ENCODE measurements at regions not wholly inside any gene's neighbourhood (a gene's known extent, or its start where the extent isn't known, plus 50 kb on each side); places are given as distances from the start of the nearest gene placed in this dataset.

DNA sequence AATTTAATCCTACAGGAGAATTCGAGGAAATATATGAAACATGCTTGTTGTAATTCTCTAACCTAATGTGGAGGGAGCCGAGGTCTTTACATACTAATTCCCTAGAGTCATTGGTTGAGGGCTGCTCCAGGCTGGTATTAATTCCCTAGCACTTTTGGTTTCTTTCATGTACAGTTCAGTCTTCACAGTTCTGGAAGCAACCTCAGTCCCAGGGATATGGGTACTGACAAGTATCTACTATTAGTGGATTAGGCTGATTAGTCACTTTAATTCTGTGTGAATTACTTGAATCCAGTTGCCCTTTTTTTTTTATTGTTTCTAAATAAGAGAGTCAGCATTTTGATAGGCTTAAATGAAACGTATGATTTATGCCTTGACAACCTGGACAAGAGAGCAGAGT is 172.3 kb upstream of the HTR2A start:
- H3K9me3 Mint-ChIP-seq: peaks cover 4% of the 10 kb centered on the region
- H3K27ac ChIP-seq (ENCODE audit: low read depth in 1 of 2, low read length in 2 of 2): no peak overlapping the region
- ChIA-PET POLR2A (no interaction called here), CTCF (no interaction called here)
- H3K4me3 Mint-ChIP-seq: no peak overlapping the region
- H3K27ac Mint-ChIP-seq: no peak overlapping the region
- peaks cover 30% of the 10 kb centered on the region for H3K27me3 Mint-ChIP-seq
- H3K4me1 Mint-ChIP-seq (ENCODE audit: low read depth): no peaks in the 10 kb centered on the region
- no peaks in the 10 kb centered on the region for H3K36me3 ChIP-seq (ENCODE audit: insufficient read depth, low read length)
- H3K9me3 ChIP-seq (ENCODE audit: control insufficient read depth in 1 of 2, insufficient read depth in 1 of 2, low read length in 2 of 2): peaks cover 4 to 5% of the 10 kb centered on the region in 2 experiments
- no peaks in the 10 kb centered on the region for H3K4me1 ChIP-seq (ENCODE audit: insufficient read depth, low read length)
- H3K4me3 ChIP-seq (ENCODE audit: low read length): no peak overlapping the region
- TF ChIP-seq, protein P1, sequence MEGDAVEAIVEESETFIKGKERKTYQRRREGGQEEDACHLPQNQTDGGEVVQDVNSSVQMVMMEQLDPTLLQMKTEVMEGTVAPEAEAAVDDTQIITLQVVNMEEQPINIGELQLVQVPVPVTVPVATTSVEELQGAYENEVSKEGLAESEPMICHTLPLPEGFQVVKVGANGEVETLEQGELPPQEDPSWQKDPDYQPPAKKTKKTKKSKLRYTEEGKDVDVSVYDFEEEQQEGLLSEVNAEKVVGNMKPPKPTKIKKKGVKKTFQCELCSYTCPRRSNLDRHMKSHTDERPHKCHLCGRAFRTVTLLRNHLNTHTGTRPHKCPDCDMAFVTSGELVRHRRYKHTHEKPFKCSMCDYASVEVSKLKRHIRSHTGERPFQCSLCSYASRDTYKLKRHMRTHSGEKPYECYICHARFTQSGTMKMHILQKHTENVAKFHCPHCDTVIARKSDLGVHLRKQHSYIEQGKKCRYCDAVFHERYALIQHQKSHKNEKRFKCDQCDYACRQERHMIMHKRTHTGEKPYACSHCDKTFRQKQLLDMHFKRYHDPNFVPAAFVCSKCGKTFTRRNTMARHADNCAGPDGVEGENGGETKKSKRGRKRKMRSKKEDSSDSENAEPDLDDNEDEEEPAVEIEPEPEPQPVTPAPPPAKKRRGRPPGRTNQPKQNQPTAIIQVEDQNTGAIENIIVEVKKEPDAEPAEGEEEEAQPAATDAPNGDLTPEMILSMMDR (IDR thresholded peaks at IDR 0.05): no peak
- no peaks in the 10 kb centered on the region for H3K27me3 ChIP-seq (ENCODE audit: control insufficient read depth in 1 of 2, insufficient read depth in 2 of 2, low read length in 2 of 2)
- H3K36me3 Mint-ChIP-seq (ENCODE audit: low read depth): no peaks in the 10 kb centered on the region
- no peak for ATAC-seq (ENCODE audit: poor library complexity)
- intact Hi-C loops (cut with DNase I, micrococcal nuclease): no loop called here
- DNase-seq: no peak

DNA sequence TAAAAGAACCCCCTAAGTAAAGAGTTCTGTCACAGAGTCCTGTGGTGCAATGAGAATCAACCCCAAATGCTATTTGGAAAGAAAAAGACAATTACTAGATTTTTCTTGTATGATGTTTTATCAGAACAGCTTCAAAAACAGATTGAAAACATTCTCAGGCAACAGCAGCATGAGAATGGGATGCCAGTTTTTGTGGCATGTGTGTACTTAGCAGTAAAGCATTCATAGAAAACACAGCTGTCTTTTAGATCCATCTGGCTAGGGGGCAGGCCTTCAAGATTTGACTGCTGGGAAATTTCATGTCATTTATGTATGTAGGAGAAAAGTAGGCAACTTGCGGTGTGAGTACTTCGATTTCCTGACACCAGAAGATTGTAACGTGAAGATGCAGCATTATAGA is 170.5 kb upstream of the HTR2A start:
- Mint-ChIP-seq H3K27me3 (peaks cover 30% of the 10 kb centered on the region), H3K36me3 (ENCODE audit: low read depth) (no peaks in the 10 kb centered on the region), H3K27ac (no peak overlapping the region), H3K9me3 (peaks cover 8% of the 10 kb centered on the region), H3K4me1 (ENCODE audit: low read depth) (no peaks in the 10 kb centered on the region), H3K4me3 (no peak overlapping the region)
- intact Hi-C loops (cut with DNase I, micrococcal nuclease): no loop called here
- DNase-seq (no peak), ATAC-seq (ENCODE audit: poor library complexity) (no peak)
- no peaks in the 10 kb centered on the region for H3K9me3 ChIP-seq (ENCODE audit: control insufficient read depth in 1 of 2, insufficient read depth in 1 of 2, low read length in 2 of 2)
- CTCF ChIA-PET: no interaction called here
- no peaks in the 10 kb centered on the region for H3K27me3 ChIP-seq (ENCODE audit: control insufficient read depth in 1 of 2, insufficient read depth in 2 of 2, low read length in 2 of 2)
- POLR2A ChIA-PET: no interaction called here
- no peak overlapping the region for H3K27ac ChIP-seq (ENCODE audit: low read depth in 1 of 2, low read length in 2 of 2)
- TF ChIP-seq, protein P1 (IDR thresholded peaks at IDR 0.05): no peak
- no peaks in the 10 kb centered on the region for H3K36me3 ChIP-seq (ENCODE audit: insufficient read depth, low read length)
- H3K4me1 ChIP-seq (ENCODE audit: insufficient read depth, low read length): no peaks in the 10 kb centered on the region
- H3K4me3 ChIP-seq (ENCODE audit: low read length): no peak overlapping the region

DNA sequence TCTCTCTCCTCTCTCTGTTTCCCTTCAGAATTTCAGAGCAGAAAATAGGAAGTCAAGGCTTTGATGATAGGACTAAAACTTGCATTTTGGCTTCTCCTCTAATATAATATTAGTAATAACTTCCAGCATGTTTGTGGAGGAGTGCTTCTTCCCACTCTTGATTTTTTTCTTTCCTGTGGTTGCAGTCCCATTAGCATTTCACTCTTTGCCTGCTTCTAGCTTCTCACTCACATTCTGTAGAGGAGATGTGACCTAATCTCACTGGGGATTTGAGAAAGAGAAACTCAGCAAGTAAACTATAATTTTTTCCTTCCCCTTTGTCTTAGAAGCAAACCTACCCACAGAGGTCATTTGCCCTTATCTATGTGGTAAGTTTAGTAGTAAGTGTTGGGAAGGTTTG is 169.4 kb upstream of the HTR2A start:
- Mint-ChIP-seq H3K4me3 (no peak overlapping the region), H3K27ac (no peak overlapping the region), H3K36me3 (ENCODE audit: low read depth) (no peaks in the 10 kb centered on the region), H3K4me1 (ENCODE audit: low read depth) (no peaks in the 10 kb centered on the region), H3K27me3 (peaks cover 29% of the 10 kb centered on the region), H3K9me3 (peaks cover 8% of the 10 kb centered on the region)
- DNase-seq (no peak), ATAC-seq (ENCODE audit: poor library complexity) (no peak)
- no peaks in the 10 kb centered on the region for H3K27me3 ChIP-seq (ENCODE audit: control insufficient read depth in 1 of 2, insufficient read depth in 2 of 2, low read length in 2 of 2)
- no peaks in the 10 kb centered on the region for H3K36me3 ChIP-seq (ENCODE audit: insufficient read depth, low read length)
- TF ChIP-seq, protein P1 (IDR thresholded peaks at IDR 0.05): no peak
- H3K9me3 ChIP-seq (ENCODE audit: control insufficient read depth in 1 of 2, insufficient read depth in 1 of 2, low read length in 2 of 2): no peaks in the 10 kb centered on the region
- H3K27ac ChIP-seq (ENCODE audit: low read depth in 1 of 2, low read length in 2 of 2): no peak overlapping the region
- POLR2A ChIA-PET: no interaction called here
- no peak overlapping the region for H3K4me3 ChIP-seq (ENCODE audit: low read length)
- intact Hi-C loops (cut with DNase I, micrococcal nuclease): no loop called here
- H3K4me1 ChIP-seq (ENCODE audit: insufficient read depth, low read length): no peaks in the 10 kb centered on the region
- CTCF ChIA-PET: no interaction called here
